K562 (cell line): ENCODE measurements at regions not wholly inside any gene's neighbourhood (a gene's known extent, or its start where the extent isn't known, plus 50 kb on each side); places are given as distances from the start of the nearest gene placed in this dataset.

Experiments used
- ATAC-seq: fragments of 200-7000 bp; cut with Tn5 transposase; 3 replicates; pipeline ENCODE4 v1.9.1; 2020; ENCODE audit warnings: moderate library complexity
- BruUV-seq: library from RNA; stranded (reverse); fragments of 400-500 nt; replicated peaks from 2 replicates; lab custom pipeline; 2021; lab: Mats Ljungman, UMichigan
- CTCF ChIA-PET: fragments of 300-600 bp; formaldehyde crosslinking; extraction: SDS; loops from one replicate; lab custom pipeline; 2021; ENCODE audit warnings: low intra/inter-chr PET ratio; lab: Yijun Ruan, JAX
- POLR2A ChIA-PET: fragments of 300-600, 350-650 bp; sonication (Branson Sonifier 250); formaldehyde crosslinking; extraction: SDS; loops from one replicate; lab custom pipeline; 2021; ENCODE audit warnings: antibody characterized with exemption, inconsistent platforms; lab: Yijun Ruan, JAX
- DNase-seq, 4 experiments: peaks; one replicate each; pipeline versions ENCODE4 v3.0.0 to v3.0.0-alpha.2; 2011 to 2018; ENCODE audit warnings: low spot score in 3 of 4, mixed read lengths in 3 of 4; ENCODE audit errors: extremely low read depth in 1 of 4
- FAIRE-seq: peaks from 2 replicates; lab custom pipeline; 2011; peaks lifted over from hg19 to GRCh38; lab: Jason Lieb, UNC
- H2AFZ ChIP-seq: 2 replicates; pipeline ENCODE4 v1.6.0; 2011; ENCODE audit warnings: low read depth, low read length, control low read depth, inconsistent platforms
- H3K27ac ChIP-seq: fragments of 200-600 bp; 3 replicates; pipeline ENCODE4 v1.8.0; 2011; ENCODE audit warnings: low read depth, mild to moderate bottlenecking, control low read depth, inconsistent platforms, low read length, moderate library complexity, mixed read lengths; ENCODE audit errors: extremely low read depth
- H3K27me3 ChIP-seq, 2 experiments: fragments of 300-600 bp in 1 of 2; 2 replicates in 1 of 2; 3 replicates in 1 of 2; pipeline versions ENCODE4 v1.6.0 to v1.8.0; 2011; ENCODE audit warnings: inconsistent platforms in 2 of 2, low read length in 2 of 2, mild to moderate bottlenecking in 1 of 2, mixed read lengths in 1 of 2, moderate library complexity in 1 of 2; ENCODE audit not compliant: control insufficient read depth in 2 of 2, insufficient read depth in 2 of 2
- H3K36me3 ChIP-seq: fragments of 300-600 bp; 3 replicates; pipeline ENCODE4 v1.8.0; 2011; ENCODE audit warnings: mild to moderate bottlenecking, low read length, inconsistent platforms; ENCODE audit not compliant: control insufficient read depth, insufficient read depth
- H3K4me1 ChIP-seq, 2 experiments: fragments of 200-600 bp in 1 of 2; replicated peaks in 1 of 2; 2 replicates in 1 of 2; 3 replicates in 1 of 2; pipeline versions ENCODE4 v1.5.1 to v1.8.0; 2011; ENCODE audit warnings: inconsistent platforms in 2 of 2, low read length in 2 of 2, mild to moderate bottlenecking in 1 of 2, mixed read lengths in 1 of 2, moderate library complexity in 1 of 2; ENCODE audit not compliant: control insufficient read depth in 2 of 2, insufficient read depth in 2 of 2
- H3K4me2 ChIP-seq: 2 replicates; pipeline ENCODE4 v1.6.1; 2011; ENCODE audit warnings: low read length, control low read depth, inconsistent platforms, mixed read lengths; ENCODE audit not compliant: insufficient read depth
- H3K4me3 ChIP-seq: fragments of 200-600 bp; sonication (generic), shearing (Covaris generic); 2 replicates; pipeline ENCODE4 v1.5.1; 2016; ENCODE audit warnings: control low read depth, inconsistent platforms
- H3K79me2 ChIP-seq: fragments of 200-600 bp; 3 replicates; pipeline ENCODE4 v1.8.0; 2011; ENCODE audit warnings: low read length, inconsistent platforms; ENCODE audit not compliant: control insufficient read depth, insufficient read depth
- H3K9ac ChIP-seq, 2 experiments: 2 replicates each; pipeline versions ENCODE4 v1.6.0 to v1.6.1; 2011; ENCODE audit warnings: low read depth in 2 of 2, low read length in 2 of 2, control low read depth in 1 of 2, inconsistent platforms in 1 of 2, mild to moderate bottlenecking in 1 of 2, mixed read lengths in 1 of 2; ENCODE audit not compliant: insufficient read depth in 1 of 2
- H3K9me1 ChIP-seq: one replicate; pipeline ENCODE4 v1.6.0; 2011; ENCODE audit warnings: inconsistent platforms, mild to moderate bottlenecking, low read length, moderate library complexity; ENCODE audit not compliant: control insufficient read depth, insufficient read depth
- H3K9me3 ChIP-seq: replicated peaks from 2 replicates; pipeline ENCODE4 v1.5.1; 2011; ENCODE audit warnings: low read depth, low read length, inconsistent platforms; ENCODE audit not compliant: control insufficient read depth, insufficient read depth
- H4K20me1 ChIP-seq: replicated peaks from 2 replicates; pipeline ENCODE4 v1.6.1; 2011; ENCODE audit warnings: low read length, inconsistent platforms, mixed read lengths; ENCODE audit not compliant: control insufficient read depth, insufficient read depth
- ARID1B ChIP-seq: fragments of 450-650 bp; IDR thresholded peaks from 2 replicates; pipeline ENCODE4 v1.6.1; 2016; ENCODE audit warnings: antibody characterized with exemption, mild to moderate bottlenecking, inconsistent platforms
- CSDE1 ChIP-seq, 2 experiments: fragments of 450-650 bp; IDR thresholded peaks; 2 replicates each; pipeline ENCODE4 v1.6.1; 2016; ENCODE audit warnings: mild to moderate bottlenecking in 1 of 2
- E2F6 ChIP-seq, 2 experiments: IDR thresholded peaks; 2 replicates each; pipeline ENCODE4 v1.6.1; 2011; ENCODE audit warnings: borderline replicate concordance in 1 of 2, control low read depth in 1 of 2, low read depth in 1 of 2, low read length in 1 of 2, mild to moderate bottlenecking in 1 of 2, mixed read lengths in 1 of 2, moderate library complexity in 1 of 2; ENCODE audit not compliant: insufficient read depth in 1 of 2, insufficient read length in 1 of 2, poor library complexity in 1 of 2, severe bottlenecking in 1 of 2; ENCODE audit errors: extremely low read depth in 1 of 2
- FOSL1 ChIP-seq: fragments of 200-800 bp; sonication (Bioruptor generic); conservative IDR thresholded peaks from 2 replicates; pipeline ENCODE4 v1.6.1; 2016; ENCODE audit warnings: missing genetic modification characterization, missing compliant biosample characterization
- HLTF ChIP-seq: fragments of 450-650 bp; IDR thresholded peaks from 2 replicates; pipeline ENCODE4 v1.6.1; 2016
- KLF1 ChIP-seq: fragments of 450-650 bp; IDR thresholded peaks from 2 replicates; pipeline ENCODE4 v1.6.1; 2016; ENCODE audit warnings: missing genetic modification characterization, missing compliant biosample characterization
- MCM3 ChIP-seq: fragments of 450-650 bp; IDR thresholded peaks from 2 replicates; pipeline ENCODE4 v1.6.1; 2016
- NKRF ChIP-seq: fragments of 450-650 bp; IDR thresholded peaks from 2 replicates; pipeline ENCODE4 v1.6.1; 2016; ENCODE audit warnings: borderline replicate concordance
- NR2C2 ChIP-seq, 2 experiments: fragments of 200-800 bp in 1 of 2; sonication (Bioruptor generic) in 1 of 2; sonication (generic) in 1 of 2; formaldehyde crosslinking in 1 of 2; IDR thresholded peaks; 2 replicates each; pipeline versions ENCODE4 v1.6.1 to v1.8.0; 2016 to 2022; ENCODE audit warnings: mild to moderate bottlenecking in 1 of 2, missing compliant biosample characterization in 1 of 2, missing genetic modification characterization in 1 of 2, missing genetic modification reagents in 1 of 2
- PHF20 ChIP-seq: fragments of 450-650 bp; IDR thresholded peaks from 2 replicates; pipeline ENCODE4 v1.6.1; 2018; ENCODE audit not compliant: partially characterized antibody
- PTBP1 ChIP-seq: fragments of 200-400 bp; formaldehyde crosslinking; IDR thresholded peaks from 2 replicates; pipeline ENCODE4 v1.6.1; 2017; ENCODE audit warnings: low read depth, low read length
- RAD21 ChIP-seq, 2 experiments: fragments of 250-450 bp in 1 of 2; fragments of 450-650 bp in 1 of 2; sonication (Bioruptor Pico) in 1 of 2; formaldehyde crosslinking in 1 of 2; IDR thresholded peaks in 1 of 2; conservative IDR thresholded peaks in 1 of 2; 2 replicates each; pipeline versions ENCODE4 v1.4.0 to v1.8.0; 2020 to 2022; ENCODE audit warnings: mild to moderate bottlenecking in 2 of 2, moderate library complexity in 1 of 2
- SETDB1 ChIP-seq: IDR thresholded peaks from one replicate; pipeline ENCODE4 v1.6.1; 2012; ENCODE audit warnings: low read length, control low read depth, inconsistent platforms
- SMAD3 ChIP-seq: fragments of 450-650 bp; formaldehyde crosslinking; conservative IDR thresholded peaks from 2 replicates; pipeline ENCODE4 v1.4.0; 2020; ENCODE audit warnings: mild to moderate bottlenecking
- SP2 ChIP-seq: IDR thresholded peaks from 2 replicates; pipeline ENCODE4 v1.6.1; 2011; ENCODE audit warnings: mild to moderate bottlenecking, low read depth, low read length, moderate library complexity; ENCODE audit not compliant: poor library complexity, severe bottlenecking; ENCODE audit errors: extremely low read depth
- ZFP30 ChIP-seq: fragments of 250-450 bp; sonication (Bioruptor Pico); IDR thresholded peaks from 2 replicates; pipeline ENCODE4 v1.8.0; 2022; ENCODE audit warnings: moderate library complexity, mild to moderate bottlenecking, inconsistent platforms, borderline replicate concordance
- ZNF174 ChIP-seq: fragments of 250-450 bp; sonication (Bioruptor Pico); IDR thresholded peaks from 2 replicates; pipeline ENCODE4 v1.4.0; 2020; ENCODE audit warnings: mild to moderate bottlenecking
- ZNF436 ChIP-seq: fragments of 250-450, 450-650 bp; sonication (Bioruptor Pico); formaldehyde crosslinking; IDR thresholded peaks from 2 replicates; pipeline ENCODE4 v1.7.0; 2020; ENCODE audit warnings: mild to moderate bottlenecking
- ZNF77 ChIP-seq: fragments of 250-450 bp; sonication (Bioruptor Pico); IDR thresholded peaks from 2 replicates; pipeline ENCODE4 v1.5.0; 2020
- WGBS: fragments of 100-300 bp; shearing (Covaris generic); methylation state at CpG from one replicate; pipeline ENCODE4 v1.1.6; 2016; ENCODE audit warnings: low coverage, mixed read lengths; ENCODE audit not compliant: insufficient coverage; ENCODE audit errors: missing lambda C conversion rate; 5-methylcytosine and 5-hydroxymethylcytosine counted together
- in situ Hi-C: fragments of 300-500 bp; cut with MboI; formaldehyde crosslinking; loops from 4 replicates; pipeline ENCODE4 v1.15.0; 2018; ENCODE audit warnings: inconsistent platforms, mixed read lengths
- intact Hi-C: fragments of 100-400 bp; cut with micrococcal nuclease; formaldehyde crosslinking; loops from 2 replicates; pipeline ENCODE4 v1.14.2; 2022

GRCh38 chr5:175356428-175356827 is 87.6 kb downstream of the DRD1 start:
- DNase-seq = no peak

More at GRCh38 chr5:175356428-175356827, 87.6 kb downstream of the DRD1 start:
- BruUV-seq = no TSS peak
- ATAC-seq (no peak), FAIRE-seq (no peak)
- WGBS = 0% methylated on average over 10 of the region's 10 CpGs
- no peaks in the 10 kb centered on the region for H4K20me1 ChIP-seq
- no peak overlapping the region for H3K4me3 ChIP-seq
- H3K4me1 ChIP-seq = no peaks in the 10 kb centered on the region
- in situ Hi-C loops (no loop called here), intact Hi-C loops (no loop called here)
- TF ChIP-seq KLF1 (tag) (no peak), PTBP1 (no peak), ZFP30 (CRISPR knock-in tag) (no peak), HLTF (no peak), NKRF (no peak), RAD21 (CRISPR knock-in tag; conservative IDR thresholded peaks at IDR 0.05 in 1 of 2, IDR thresholded peaks at IDR 0.05 in 1 of 2) (no peak), CSDE1 (IDR thresholded peaks at IDR 0.05) (no peak), SP2 (no peak), ZNF77 (no peak), FOSL1 (no peak), SETDB1 (no peak), ZNF436 (no peak), MCM3 (no peak), ARID1B (no peak), SMAD3 (CRISPR knock-in tag) (no peak), ZNF174 (CRISPR knock-in tag) (no peak), PHF20 (no peak), E2F6 (IDR thresholded peaks at IDR 0.05; ENCODE audit: borderline replicate concordance in 1 of 2, extremely low read depth in 1 of 2, insufficient read depth in 1 of 2, insufficient read length in 1 of 2, low read depth in 1 of 2, low read length in 1 of 2, poor library complexity in 1 of 2, severe bottlenecking in 1 of 2) (no peak), NR2C2 (CRISPR knock-in tag; IDR thresholded peaks at IDR 0.05) (no peak), NR2C2 (tag; IDR thresholded peaks at IDR 0.05) (no peak)
- H3K27me3 ChIP-seq = peaks cover 0 to 10% of the 10 kb centered on the region in 2 experiments; a peak in 2 of 5 replicates
- no peaks in the 10 kb centered on the region for H3K79me2 ChIP-seq
- no peak overlapping the region for H2AFZ ChIP-seq
- H3K9me3 ChIP-seq = no peaks in the 10 kb centered on the region
- CTCF ChIA-PET = no interaction called here
- no peaks in the 10 kb centered on the region for H3K36me3 ChIP-seq
- H3K4me2 ChIP-seq = no peak overlapping the region
- no peak overlapping the region for H3K27ac ChIP-seq
- H3K9ac ChIP-seq = no peak overlapping the region
- POLR2A ChIA-PET = no interaction called here
- H3K9me1 ChIP-seq = no peaks in the 10 kb centered on the region
